ENCODE measurements at regions not wholly inside any gene's neighbourhood (a gene's known extent, or its start where the extent isn't known, plus 50 kb on each side); places are given as distances from the start of the nearest gene placed in this dataset.

- Histone ChIP-seq H3K79me2 (ENCODE audit: low read length) (no peaks in the 10 kb centered on the region), H3K27me3 (ENCODE audit: low read length) (no peaks in the 10 kb centered on the region), H3K4me1 (ENCODE audit: insufficient read depth, low read length) (peaks cover 20% of the 10 kb centered on the region), H2AFZ (ENCODE audit: low read length) (no peak overlapping the region), H3F3A (ENCODE audit: low read length, unreplicated experiment) (no peaks in the 10 kb centered on the region), H3K4me3 (ENCODE audit: low read length) (no peak overlapping the region), H3K9ac (ENCODE audit: low read length) (no peak overlapping the region), H3K36me3 (ENCODE audit: low read depth, low read length) (no peaks in the 10 kb centered on the region), H3K9me2 (replicated peaks; ENCODE audit: low read length) (no peaks in the 10 kb centered on the region), H3K4me2 (ENCODE audit: low read length) (no peak overlapping the region), H3K9me3 (ENCODE audit: low read length) (no peaks in the 10 kb centered on the region), H3K27ac (ENCODE audit: low read length) (no peak overlapping the region), H4K20me1 (ENCODE audit: low read length) (no peaks in the 10 kb centered on the region)
- intact Hi-C loops (cut with micrococcal nuclease) = no loop called here
- ATAC-seq = no peak
- DNase-seq = no peak
- no peak for TF ChIP-seq EZH2 (IDR thresholded peaks at IDR 0.05; ENCODE audit: low read length, unreplicated experiment)
- TF ChIP-seq CTCF (conservative IDR thresholded peaks at IDR 0.05; ENCODE audit: low read depth, low read length) = no peak
- no peak for TF ChIP-seq EZH2phosphoT487 (IDR thresholded peaks at IDR 0.05; ENCODE audit: borderline replicate concordance, low read length)
- BruUV-seq (replicated peaks) = no TSS peak
- ChIA-PET POLR2A (ENCODE audit: unreplicated experiment) (no interaction called here), CTCF (interaction anchor here (0.5 kb wide), 1 partner anchor 869 kb away, joined by 3 read pairs; no protein-coding TSS in a partner anchor)
Observed at GRCh38 chr2:150292192-150292591, 195.3 kb downstream of the RND3 start.

GRCh38 chr2:150286730-150287362 lies 200.6 kb downstream of the RND3 start:
- peaks cover 11% of the 10 kb centered on the region for H3K4me1 ChIP-seq (ENCODE audit: insufficient read depth, low read length)
- peak; percentile 57 for DNase-seq
- no peaks in the 10 kb centered on the region for H3K36me3 ChIP-seq (ENCODE audit: low read depth, low read length)
- no peak overlapping the region for H3K4me3 ChIP-seq (ENCODE audit: low read length)
- no peaks in the 10 kb centered on the region for H3K79me2 ChIP-seq (ENCODE audit: low read length)
- no TSS peak for BruUV-seq (replicated peaks)
- H3K9ac ChIP-seq (ENCODE audit: low read length) = no peak overlapping the region
- no peaks in the 10 kb centered on the region for H3F3A ChIP-seq (ENCODE audit: low read length, unreplicated experiment)
- peak overlapping the region; percentile 38 for H3K4me2 ChIP-seq (ENCODE audit: low read length)
- H4K20me1 ChIP-seq (ENCODE audit: low read length) = no peaks in the 10 kb centered on the region
- H3K27me3 ChIP-seq (ENCODE audit: low read length) = no peaks in the 10 kb centered on the region
- H3K27ac ChIP-seq (ENCODE audit: low read length) = no peak overlapping the region
- intact Hi-C loops (cut with micrococcal nuclease) = no loop called here
- H3K9me2 ChIP-seq (replicated peaks; ENCODE audit: low read length) = no peaks in the 10 kb centered on the region
- CTCF ChIA-PET = no interaction called here
- POLR2A ChIA-PET (ENCODE audit: unreplicated experiment) = no interaction called here
- H3K9me3 ChIP-seq (ENCODE audit: low read length) = no peaks in the 10 kb centered on the region
- peak overlapping the region; percentile 17 for H2AFZ ChIP-seq (ENCODE audit: low read length)
- ATAC-seq = peak; percentile 99
- TF ChIP-seq EZH2 (IDR thresholded peaks at IDR 0.05; ENCODE audit: low read length, unreplicated experiment) (no peak), CTCF (conservative IDR thresholded peaks at IDR 0.05; ENCODE audit: low read depth, low read length) (no peak), EZH2phosphoT487 (IDR thresholded peaks at IDR 0.05; ENCODE audit: borderline replicate concordance, low read length) (no peak)

- ChIA-PET CTCF (no interaction called here), POLR2A (ENCODE audit: unreplicated experiment) (no interaction called here)
- Histone ChIP-seq H4K20me1 (ENCODE audit: low read length) (no peaks in the 10 kb centered on the region), H3K9ac (ENCODE audit: low read length) (no peak overlapping the region), H3K4me3 (ENCODE audit: low read length) (no peak overlapping the region), H2AFZ (ENCODE audit: low read length) (no peak overlapping the region), H3K4me2 (ENCODE audit: low read length) (no peak overlapping the region), H3K4me1 (ENCODE audit: insufficient read depth, low read length) (peaks cover 11% of the 10 kb centered on the region), H3K36me3 (ENCODE audit: low read depth, low read length) (no peaks in the 10 kb centered on the region), H3K9me3 (ENCODE audit: low read length) (no peaks in the 10 kb centered on the region), H3K79me2 (ENCODE audit: low read length) (no peaks in the 10 kb centered on the region), H3F3A (ENCODE audit: low read length, unreplicated experiment) (no peaks in the 10 kb centered on the region), H3K27ac (ENCODE audit: low read length) (no peak overlapping the region), H3K9me2 (replicated peaks; ENCODE audit: low read length) (no peaks in the 10 kb centered on the region), H3K27me3 (ENCODE audit: low read length) (no peaks in the 10 kb centered on the region)
- BruUV-seq (replicated peaks) = no TSS peak
- DNase-seq = no peak
- ATAC-seq = no peak
- TF ChIP-seq EZH2 (IDR thresholded peaks at IDR 0.05; ENCODE audit: low read length, unreplicated experiment) (no peak), EZH2phosphoT487 (IDR thresholded peaks at IDR 0.05; ENCODE audit: borderline replicate concordance, low read length) (no peak), CTCF (conservative IDR thresholded peaks at IDR 0.05; ENCODE audit: low read depth, low read length) (no peak)
- intact Hi-C loops (cut with micrococcal nuclease) = no loop called here
Observed at GRCh38 chr2:150284116-150284515, 203.4 kb downstream of the RND3 start.

Measured in PC-3 (cell line).